SK-N-SH (cell line): ENCODE measurements at regions not wholly inside any gene's neighbourhood (a gene's known extent, or its start where the extent isn't known, plus 50 kb on each side); places are given as distances from the start of the nearest gene placed in this dataset.

Experiments
- TF ChIP-seq, protein P1 (sequence below): fragments of 150-350 bp; IDR thresholded peaks from 2 replicates; pipeline ENCODE4 v1.6.1; 2017; ENCODE audit warnings: antibody characterized with exemption, low read length, low read depth, borderline replicate concordance

GRCh38 chr1:109814223-109814622 lies 50.5 kb upstream of the EPS8L3 start (continued):
- TF ChIP-seq, protein P1, sequence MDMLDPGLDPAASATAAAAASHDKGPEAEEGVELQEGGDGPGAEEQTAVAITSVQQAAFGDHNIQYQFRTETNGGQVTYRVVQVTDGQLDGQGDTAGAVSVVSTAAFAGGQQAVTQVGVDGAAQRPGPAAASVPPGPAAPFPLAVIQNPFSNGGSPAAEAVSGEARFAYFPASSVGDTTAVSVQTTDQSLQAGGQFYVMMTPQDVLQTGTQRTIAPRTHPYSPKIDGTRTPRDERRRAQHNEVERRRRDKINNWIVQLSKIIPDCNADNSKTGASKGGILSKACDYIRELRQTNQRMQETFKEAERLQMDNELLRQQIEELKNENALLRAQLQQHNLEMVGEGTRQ, result no peak
